MM.1S (cell line): ENCODE measurements at regions not wholly inside any gene's neighbourhood (a gene's known extent, or its start where the extent isn't known, plus 50 kb on each side); places are given as distances from the start of the nearest gene placed in this dataset.

Experiments
- DNase-seq: peaks from one replicate; pipeline ENCODE4 v3.0.0-alpha.2; 2015
- H2AFZ ChIP-seq: fragments of 300-600 bp; sonication (generic); 2 replicates; pipeline ENCODE4 v1.6.0; 2016; ENCODE audit warnings: antibody characterized with exemption, low read length
- H3F3A ChIP-seq: fragments of 300-600 bp; sonication (generic); 2 replicates; pipeline ENCODE4 v1.6.1; 2016; ENCODE audit warnings: mild to moderate bottlenecking, antibody characterized with exemption, low read length, moderate library complexity, mixed read lengths; ENCODE audit not compliant: insufficient read depth
- H3K27ac ChIP-seq: fragments of 300-600 bp; sonication (generic); 2 replicates; pipeline ENCODE4 v1.5.1; 2016; ENCODE audit warnings: mild to moderate bottlenecking, low read length
- H3K27me3 ChIP-seq: fragments of 300-600 bp; sonication (generic); replicated peaks from 2 replicates; pipeline ENCODE4 v1.6.0; 2016; ENCODE audit warnings: low read length; ENCODE audit not compliant: insufficient read depth
- H3K36me3 ChIP-seq: fragments of 300-600 bp; sonication (generic); replicated peaks from 2 replicates; pipeline ENCODE4 v1.6.1; 2016; ENCODE audit warnings: mild to moderate bottlenecking, low read length, mixed read lengths; ENCODE audit not compliant: insufficient read depth
- H3K4me1 ChIP-seq: fragments of 300-600 bp; sonication (generic); 2 replicates; pipeline ENCODE4 v1.6.1; 2016; ENCODE audit warnings: low read length, mixed read lengths
- H3K4me2 ChIP-seq: fragments of 300-600 bp; sonication (generic); 2 replicates; pipeline ENCODE4 v1.6.0; 2016; ENCODE audit warnings: low read depth, low read length
- H3K4me3 ChIP-seq: fragments of 300-600 bp; sonication (generic); 2 replicates; pipeline ENCODE4 v1.5.1; 2016; ENCODE audit warnings: low read length, mixed read lengths
- H3K79me2 ChIP-seq: fragments of 300-600 bp; sonication (generic); 2 replicates; pipeline ENCODE4 v1.6.1; 2016; ENCODE audit warnings: mixed run types, low read length, mixed read lengths
- H3K9ac ChIP-seq: fragments of 300-600 bp; sonication (generic); 2 replicates; pipeline ENCODE4 v1.6.1; 2016; ENCODE audit warnings: low read length, mixed read lengths
- H3K9me2 ChIP-seq: fragments of 300-600 bp; sonication (generic); replicated peaks from 2 replicates; pipeline ENCODE4 v1.6.1; 2016; ENCODE audit warnings: mild to moderate bottlenecking, low read length, mixed read lengths; ENCODE audit not compliant: insufficient read depth
- H3K9me3 ChIP-seq: fragments of 300-600 bp; sonication (generic); replicated peaks from 2 replicates; pipeline ENCODE4 v1.6.1; 2016; ENCODE audit warnings: mild to moderate bottlenecking, low read length, mixed read lengths; ENCODE audit not compliant: insufficient read depth
- H4K20me1 ChIP-seq: fragments of 300-600 bp; sonication (generic); 2 replicates; pipeline ENCODE4 v1.6.1; 2016; ENCODE audit warnings: mild to moderate bottlenecking, low read length, moderate library complexity, mixed read lengths; ENCODE audit not compliant: insufficient read depth
- CTCF ChIP-seq: fragments of 300-600 bp; sonication (generic); IDR thresholded peaks from 2 replicates; pipeline ENCODE4 v1.5.1; 2016; ENCODE audit warnings: antibody characterized with exemption, low read length, mixed read lengths
- EZH2 ChIP-seq: fragments of 300-600 bp; sonication (generic); optimal IDR thresholded peaks from 2 replicates; pipeline ENCODE3; 2017; ENCODE audit warnings: low read depth, mild to moderate bottlenecking, antibody characterized with exemption, low read length, mixed read lengths
- EZH2phosphoT487 ChIP-seq: fragments of 300-600 bp; sonication (generic); IDR thresholded peaks from 2 replicates; pipeline ENCODE4 v1.6.1; 2018; ENCODE audit warnings: antibody characterized with exemption, low read length

GRCh38 chr3:39744746-39745145, 64.7 kb upstream of the MYRIP start:
- TF ChIP-seq CTCF (no peak), EZH2phosphoT487 (no peak), EZH2 (no peak)
- no peak overlapping the region for H3K9ac ChIP-seq
- H3K4me2 ChIP-seq: no peak overlapping the region
- H2AFZ ChIP-seq: no peak overlapping the region
- no peak overlapping the region for H3K27ac ChIP-seq
- no peaks in the 10 kb centered on the region for H3K36me3 ChIP-seq
- no peak for DNase-seq
- no peaks in the 10 kb centered on the region for H3K9me2 ChIP-seq
- H3K4me1 ChIP-seq: no peaks in the 10 kb centered on the region
- no peak overlapping the region for H3K4me3 ChIP-seq
- no peaks in the 10 kb centered on the region for H4K20me1 ChIP-seq
- no peaks in the 10 kb centered on the region for H3K27me3 ChIP-seq
- no peaks in the 10 kb centered on the region for H3K9me3 ChIP-seq
- H3K79me2 ChIP-seq: no peaks in the 10 kb centered on the region
- no peaks in the 10 kb centered on the region for H3F3A ChIP-seq

- Histone ChIP-seq H3K9ac (no peak overlapping the region), H3K27ac (no peak overlapping the region), H3K9me3 (no peaks in the 10 kb centered on the region), H3K36me3 (no peaks in the 10 kb centered on the region), H3K9me2 (no peaks in the 10 kb centered on the region), H2AFZ (no peak overlapping the region), H3K4me2 (no peak overlapping the region), H3K27me3 (no peaks in the 10 kb centered on the region), H3K4me1 (no peaks in the 10 kb centered on the region), H3F3A (no peaks in the 10 kb centered on the region), H3K79me2 (no peaks in the 10 kb centered on the region), H3K4me3 (no peak overlapping the region), H4K20me1 (no peaks in the 10 kb centered on the region)
- TF ChIP-seq EZH2phosphoT487: no peak
- no peak for TF ChIP-seq EZH2
- no peak for TF ChIP-seq CTCF
- DNase-seq: no peak
Observed at GRCh38 chr3:39748002-39748401, 61.4 kb upstream of the MYRIP start.

GRCh38 chr3:39748763-39749162, 60.6 kb upstream of the MYRIP start:
- Histone ChIP-seq H3K27me3 (no peaks in the 10 kb centered on the region), H3K4me1 (no peaks in the 10 kb centered on the region), H3K4me3 (no peak overlapping the region), H4K20me1 (no peaks in the 10 kb centered on the region), H3K79me2 (no peaks in the 10 kb centered on the region), H3K4me2 (no peak overlapping the region), H2AFZ (no peak overlapping the region), H3K27ac (no peak overlapping the region), H3K36me3 (no peaks in the 10 kb centered on the region), H3F3A (no peaks in the 10 kb centered on the region), H3K9me3 (no peaks in the 10 kb centered on the region), H3K9ac (no peak overlapping the region), H3K9me2 (no peaks in the 10 kb centered on the region)
- TF ChIP-seq EZH2 (no peak), EZH2phosphoT487 (no peak)
- no peak for DNase-seq

- DNase-seq: no peak
- H3K27me3 ChIP-seq: no peaks in the 10 kb centered on the region
- H3F3A ChIP-seq: no peaks in the 10 kb centered on the region
- no peak overlapping the region for H3K4me3 ChIP-seq
- no peak overlapping the region for H3K4me2 ChIP-seq
- TF ChIP-seq CTCF (no peak), EZH2phosphoT487 (no peak), EZH2 (no peak)
- H3K27ac ChIP-seq: no peak overlapping the region
- H2AFZ ChIP-seq: no peak overlapping the region
- H3K9ac ChIP-seq: no peak overlapping the region
- no peaks in the 10 kb centered on the region for H3K4me1 ChIP-seq
- no peaks in the 10 kb centered on the region for H3K9me3 ChIP-seq
- no peaks in the 10 kb centered on the region for H3K9me2 ChIP-seq
- no peaks in the 10 kb centered on the region for H3K36me3 ChIP-seq
- H3K79me2 ChIP-seq: no peaks in the 10 kb centered on the region
- H4K20me1 ChIP-seq: no peaks in the 10 kb centered on the region
Observed at GRCh38 chr3:39750712-39751111, 58.7 kb upstream of the MYRIP start.
